CD4-positive, alpha-beta T cell treated with Interleukin-1 beta for 1 hour (primary cell): ENCODE measurements at regions not wholly inside any gene's neighbourhood (a gene's known extent, or its start where the extent isn't known, plus 50 kb on each side); places are given as distances from the start of the nearest gene placed in this dataset.

Source experiments
- DNase-seq, 2 donors: peaks; one replicate each; pipeline ENCODE4 v3.0.0-alpha.2; 2020 to 2022

DNA sequence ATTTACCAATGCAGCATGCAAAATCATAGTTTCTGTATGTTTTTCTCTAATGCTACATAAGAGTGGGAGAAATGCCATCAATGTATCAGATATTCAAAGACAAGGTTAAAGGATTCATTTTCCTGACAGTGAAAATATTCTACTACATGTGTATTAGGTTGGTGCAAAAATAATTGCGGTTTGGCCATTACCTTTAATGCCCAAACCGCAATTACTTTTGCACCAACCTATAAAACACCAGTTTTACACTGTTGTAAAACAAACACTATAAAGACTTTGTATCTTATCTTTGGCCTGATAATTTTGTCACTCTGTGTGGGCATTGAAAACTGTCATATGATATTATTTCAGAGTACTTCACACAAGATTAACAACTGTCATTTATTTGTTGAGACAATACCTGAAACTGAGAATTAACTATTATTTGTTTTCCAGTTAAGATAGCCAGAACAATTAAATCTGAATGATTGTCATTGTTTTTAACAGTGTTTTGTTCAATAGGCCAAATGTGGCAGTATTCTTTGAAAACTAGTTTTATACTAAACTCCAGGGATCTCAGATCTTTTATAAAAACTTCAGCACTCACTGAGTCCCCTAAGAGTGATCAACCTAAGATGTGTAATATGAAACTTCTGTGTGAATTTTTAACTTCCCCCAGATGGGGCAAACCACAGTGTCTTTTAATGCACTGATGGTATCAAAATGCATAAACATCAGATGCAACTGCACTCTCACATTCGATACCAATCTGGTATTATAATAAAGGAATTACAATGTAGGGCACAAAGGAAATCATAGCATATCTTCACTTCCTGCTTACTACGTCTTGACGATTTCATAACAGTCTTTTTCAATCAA lies 53.8 kb upstream of the FBN2 start:
- DNase-seq: no peak

DNA sequence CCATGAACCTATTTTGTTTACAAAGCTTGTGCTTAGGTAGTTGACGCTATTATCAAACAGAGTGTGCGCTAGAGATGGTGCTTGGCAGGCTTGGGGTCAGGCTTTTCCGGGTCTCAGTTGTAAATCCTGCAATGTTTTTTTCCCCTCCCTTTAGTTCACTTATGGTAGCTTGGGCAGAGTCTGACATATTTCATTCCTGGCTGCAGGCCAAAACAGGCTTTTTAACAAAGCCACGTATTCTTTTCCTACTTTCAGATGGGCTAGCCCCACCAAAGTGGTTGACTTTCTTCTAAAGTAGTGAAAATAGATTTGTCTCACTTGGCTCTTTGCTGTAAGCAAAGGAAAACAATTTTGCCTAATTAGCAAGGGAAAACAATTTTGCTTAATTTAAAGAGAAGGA lies 58.0 kb upstream of the FBN2 start:
- DNase-seq: no peak

- no peak for DNase-seq
Observed at GRCh38 chr5:128597156-128597555, 59.1 kb upstream of the FBN2 start.

DNA sequence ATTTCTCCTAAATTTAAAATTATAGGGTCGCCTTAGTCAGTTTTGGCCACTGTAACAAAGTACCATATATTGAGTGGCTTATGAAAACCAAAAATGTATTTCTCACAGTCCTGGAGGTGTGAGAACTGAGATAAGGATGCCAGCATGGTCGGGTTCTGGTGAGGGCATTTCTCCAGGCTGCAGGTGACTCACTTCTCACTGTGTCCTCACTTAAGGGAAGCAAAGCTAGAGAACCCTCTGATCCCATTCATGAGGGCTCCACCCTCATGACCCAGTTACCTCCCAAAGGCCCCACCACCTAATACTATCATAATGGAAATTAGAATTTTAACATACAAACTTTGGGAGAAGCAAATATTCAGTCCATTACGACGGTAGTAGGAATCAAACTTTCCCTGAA lies 75.1 kb upstream of the FBN2 start:
- no peak for DNase-seq

- no peak for DNase-seq
Observed at GRCh38 chr5:128613766-128614165, 75.7 kb upstream of the FBN2 start.

GRCh38 chr5:128615578-128615977 lies 77.5 kb upstream of the FBN2 start:
- DNase-seq: no peak

DNA sequence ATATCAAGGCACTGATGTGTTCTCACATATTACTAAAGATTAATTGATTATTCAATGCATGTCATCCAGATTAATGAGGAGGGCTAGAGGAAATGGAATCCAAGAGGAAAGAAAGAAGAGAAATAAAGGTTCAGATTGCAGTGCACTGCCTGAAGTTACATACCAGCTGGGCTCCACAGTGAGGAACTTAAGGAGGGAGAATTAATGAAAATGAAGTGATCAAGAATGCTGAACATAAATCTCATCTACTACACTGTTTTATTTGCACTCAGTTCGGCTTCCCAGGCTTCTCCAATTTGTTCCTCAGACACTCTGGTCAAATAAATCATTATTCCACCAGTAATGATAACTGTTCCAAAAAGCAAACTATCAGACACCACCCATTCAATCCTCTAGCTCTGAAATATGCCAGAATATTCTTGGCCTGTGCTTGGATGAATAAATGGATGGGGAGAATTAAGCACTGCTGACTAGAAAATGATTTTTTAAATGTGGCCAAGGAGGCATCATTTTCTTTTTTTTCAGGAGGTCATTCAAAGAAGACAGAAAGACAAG lies 88.6 kb upstream of the FBN2 start:
- no peak for DNase-seq

DNA sequence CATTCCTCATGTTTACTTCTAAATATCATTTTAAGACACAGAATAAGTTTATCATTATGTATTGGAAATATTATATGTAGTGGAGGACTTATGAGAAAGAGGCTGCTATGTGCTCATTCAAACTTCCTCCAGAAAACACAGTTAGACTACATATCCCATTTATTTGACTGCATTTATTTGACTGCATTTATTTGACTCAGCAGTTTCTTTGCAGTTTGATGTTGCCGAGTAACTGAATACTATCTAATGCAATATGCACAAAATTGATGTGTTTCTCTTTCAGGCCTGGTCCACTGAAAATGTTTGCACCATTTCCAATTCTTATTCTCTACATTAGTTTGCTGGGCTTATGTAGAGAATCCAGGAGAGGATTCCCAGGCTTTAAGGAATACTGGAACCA lies 89.9 kb upstream of the FBN2 start:
- DNase-seq: no peak

DNA sequence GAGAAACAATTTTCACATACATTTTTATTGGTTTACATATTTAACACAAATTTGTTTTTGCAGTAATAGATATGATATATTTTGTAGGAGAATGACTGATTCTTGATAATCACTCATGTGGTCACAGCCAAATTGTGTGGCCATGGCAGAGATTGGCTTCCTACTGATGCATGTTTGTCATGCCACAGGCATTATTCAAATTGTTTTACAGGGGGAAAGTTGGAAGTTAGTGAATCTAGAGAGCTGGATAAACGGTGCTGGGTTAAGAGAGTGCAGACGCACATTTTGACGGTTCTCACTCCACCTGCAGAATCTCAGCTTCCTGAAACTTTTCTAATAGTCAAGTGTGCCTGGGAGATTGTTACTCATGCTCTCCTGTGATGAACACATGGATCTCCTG lies 91.1 kb upstream of the FBN2 start:
- no peak for DNase-seq

- no peak for DNase-seq
Observed at GRCh38 chr5:128630121-128630520, 92.1 kb upstream of the FBN2 start.

DNA sequence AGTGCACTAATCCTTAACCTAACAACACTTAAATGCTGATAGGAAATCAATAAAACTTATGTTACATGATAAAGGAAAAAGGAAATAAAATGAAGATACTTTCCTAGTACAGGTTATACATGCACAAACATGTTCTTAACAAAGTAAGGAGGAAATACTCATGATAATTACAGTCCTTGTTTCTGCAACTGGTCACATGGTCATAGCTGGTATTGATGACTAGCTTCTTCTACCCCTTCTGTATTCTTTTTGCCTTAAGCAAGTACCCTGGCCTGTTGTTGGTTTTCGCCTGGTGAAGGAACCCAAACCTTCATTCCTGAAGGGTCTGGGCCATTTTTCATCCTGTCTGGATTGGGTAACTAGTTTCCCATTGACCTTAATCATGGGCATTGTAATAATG lies 93.7 kb upstream of the FBN2 start:
- no peak for DNase-seq

GRCh38 chr5:128632264-128632663 lies 94.2 kb upstream of the FBN2 start:
- DNase-seq: no peak

DNA sequence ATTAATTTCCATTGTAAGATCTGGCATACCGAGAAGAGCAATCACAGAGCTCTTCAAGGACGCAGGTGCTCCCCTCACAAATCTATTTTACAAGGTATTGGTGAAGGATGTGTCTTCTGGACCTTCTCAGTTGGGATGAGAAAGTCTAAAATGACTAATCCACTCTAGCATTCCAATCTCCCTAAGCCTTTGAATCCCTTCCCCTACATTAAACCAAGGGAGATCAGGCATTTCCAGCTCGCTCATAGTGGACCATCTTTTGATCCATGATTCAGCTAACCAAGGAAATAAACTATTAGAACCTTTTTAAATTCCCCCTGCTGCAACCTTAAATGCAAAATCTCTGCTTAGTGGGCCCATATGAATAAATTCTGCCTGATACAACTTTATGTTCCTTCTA lies 95.9 kb upstream of the FBN2 start:
- no peak for DNase-seq

- DNase-seq: no peak
Observed at GRCh38 chr5:128635379-128635778, 97.3 kb upstream of the FBN2 start.

- no peak for DNase-seq
Observed at GRCh38 chr5:128636361-128636760, 98.3 kb upstream of the FBN2 start.

DNA sequence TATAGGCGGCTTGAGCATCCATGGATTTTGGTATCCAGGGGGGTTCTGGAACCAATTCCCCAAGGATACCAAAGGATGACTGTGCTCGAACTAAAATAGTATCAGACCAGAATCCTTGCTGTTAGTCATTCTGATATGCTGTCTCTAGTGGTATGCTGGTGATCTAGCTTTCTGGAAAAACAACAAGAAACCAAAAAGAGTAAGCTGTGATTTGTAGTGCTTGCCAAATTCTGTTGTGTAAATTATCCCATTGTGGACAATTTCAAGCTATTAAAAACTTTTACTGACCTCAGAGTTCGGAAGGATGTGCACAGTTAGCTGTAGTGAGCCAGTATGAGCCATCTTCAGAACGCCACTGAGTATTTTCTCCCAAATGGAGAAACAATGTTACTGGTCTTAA lies 99.0 kb upstream of the FBN2 start:
- DNase-seq: no peak

DNA sequence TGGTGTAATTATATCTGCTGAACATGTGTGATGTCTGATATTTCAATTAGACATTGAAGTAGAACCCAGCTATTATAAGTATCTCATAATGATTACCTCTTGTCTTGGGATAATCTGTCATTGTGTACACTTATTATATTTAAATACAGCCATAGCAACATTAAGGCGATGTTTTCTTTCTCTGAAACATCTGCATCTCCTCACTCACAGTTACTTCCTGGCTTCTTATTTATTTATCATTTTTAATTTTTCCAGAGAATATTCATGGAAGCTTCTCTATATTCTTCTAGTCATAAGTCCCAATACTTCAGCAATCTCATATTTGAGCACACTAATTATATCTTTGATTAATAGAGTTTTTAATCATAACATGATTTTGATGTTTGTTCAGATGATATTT lies 103.8 kb upstream of the FBN2 start:
- DNase-seq: no peak

DNA sequence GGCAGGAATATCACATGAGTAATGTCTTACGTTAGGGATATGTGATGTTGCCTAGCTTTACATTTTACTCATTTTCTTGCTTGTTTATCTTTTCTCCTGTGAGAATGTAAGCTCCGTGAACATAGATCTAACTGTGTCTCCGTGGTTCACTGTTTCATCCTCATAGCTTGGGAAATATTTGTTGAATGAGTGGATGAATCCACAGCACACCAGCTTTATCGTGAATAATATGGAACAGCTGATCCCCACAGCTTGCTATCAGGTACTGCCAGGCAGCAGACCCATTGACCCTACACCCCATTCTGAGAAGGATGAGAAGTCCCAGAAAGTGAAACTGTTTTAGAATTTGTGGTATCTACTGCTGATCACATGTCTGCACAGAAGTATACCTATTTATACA lies 106.8 kb upstream of the FBN2 start:
- no peak for DNase-seq

- no peak for DNase-seq
Observed at GRCh38 chr5:128645581-128645980, 107.5 kb upstream of the FBN2 start.

GRCh38 chr5:128646176-128646575 lies 108.1 kb upstream of the FBN2 start:
- no peak for DNase-seq

- DNase-seq: no peak
Observed at GRCh38 chr5:128649192-128649591, 111.1 kb upstream of the FBN2 start.

DNA sequence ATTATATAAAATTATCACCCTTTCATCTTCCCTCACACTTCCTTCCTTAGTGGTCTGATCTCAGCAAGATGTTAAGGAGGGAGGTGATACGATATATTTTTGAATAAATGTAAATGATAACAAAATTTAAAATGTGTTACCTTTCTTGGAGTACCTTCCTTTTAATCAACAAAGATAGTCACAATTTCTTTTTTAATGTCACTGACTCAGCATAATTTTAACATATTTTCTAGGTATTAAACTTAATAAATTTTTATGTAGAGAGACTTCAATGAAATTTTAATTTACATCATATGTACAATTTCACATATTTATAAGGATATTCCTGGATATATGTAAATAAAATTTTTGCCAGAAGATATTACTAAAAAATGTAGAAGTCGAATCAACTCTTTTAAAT lies 125.0 kb upstream of the FBN2 start:
- no peak for DNase-seq

DNA sequence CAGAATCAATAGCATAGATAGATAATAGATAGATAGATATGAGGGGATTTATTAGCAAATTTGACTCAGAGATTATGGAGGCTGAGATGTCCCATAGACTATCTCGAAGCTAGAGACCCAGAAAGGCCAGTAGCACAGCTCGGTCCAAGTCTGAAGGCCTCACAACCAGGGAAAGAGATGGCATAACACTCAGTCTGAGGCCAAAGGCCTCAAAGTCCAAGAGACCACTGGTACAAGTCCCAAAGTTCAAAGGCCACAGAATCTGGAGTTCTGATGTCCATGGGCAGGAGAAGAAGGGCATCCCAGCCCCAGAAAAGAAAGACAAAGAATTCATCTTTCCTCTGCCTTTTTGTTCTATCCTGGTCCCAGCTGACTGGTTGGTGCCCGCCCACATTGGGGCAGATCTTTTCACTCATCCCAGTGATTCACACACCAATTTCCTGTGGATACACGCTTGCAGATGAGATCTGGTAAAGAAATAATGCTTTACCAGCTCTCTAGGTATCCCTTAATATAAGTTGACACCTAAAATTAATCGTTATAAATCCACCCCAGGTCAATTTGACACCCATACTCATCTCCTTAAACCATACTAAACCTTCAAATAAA lies 127.8 kb upstream of the FBN2 start:
- DNase-seq: no peak

GRCh38 chr5:128667152-128667551 lies 129.1 kb upstream of the FBN2 start:
- DNase-seq: no peak

DNA sequence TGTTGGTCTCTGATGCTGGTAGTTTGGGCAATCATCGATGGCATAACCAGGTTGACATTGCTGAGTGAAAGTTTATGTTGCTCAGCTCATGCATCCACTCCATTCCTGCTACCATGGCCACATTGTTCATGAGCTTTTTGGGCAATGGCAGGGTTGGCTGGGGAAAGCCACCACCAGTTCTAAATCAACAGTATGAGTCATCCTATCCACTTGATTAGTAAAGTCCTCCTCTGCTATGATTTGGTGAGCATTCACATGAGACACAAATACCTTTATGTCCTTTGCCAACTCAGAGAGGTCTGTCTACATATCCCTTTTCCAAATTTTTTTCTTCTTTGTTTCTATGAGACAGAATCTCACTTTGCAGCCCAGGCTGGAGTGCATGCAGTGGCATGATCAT lies 129.7 kb upstream of the FBN2 start:
- DNase-seq: no peak
